ENCODE measurements at regions not wholly inside any gene's neighbourhood (a gene's known extent, or its start where the extent isn't known, plus 50 kb on each side); places are given as distances from the start of the nearest gene placed in this dataset.
"Not testable (repeated sequence)": the region's sequence is repeated elsewhere in the genome, so short reads cannot be mapped to it uniquely, and the experiment has no call there.

- ATAC-seq (no peak), DNase-seq (no peak)
These were observed 880.5 kb upstream of the GOT2 start for GRCh38 chr16:59614466-59615240.

DNA sequence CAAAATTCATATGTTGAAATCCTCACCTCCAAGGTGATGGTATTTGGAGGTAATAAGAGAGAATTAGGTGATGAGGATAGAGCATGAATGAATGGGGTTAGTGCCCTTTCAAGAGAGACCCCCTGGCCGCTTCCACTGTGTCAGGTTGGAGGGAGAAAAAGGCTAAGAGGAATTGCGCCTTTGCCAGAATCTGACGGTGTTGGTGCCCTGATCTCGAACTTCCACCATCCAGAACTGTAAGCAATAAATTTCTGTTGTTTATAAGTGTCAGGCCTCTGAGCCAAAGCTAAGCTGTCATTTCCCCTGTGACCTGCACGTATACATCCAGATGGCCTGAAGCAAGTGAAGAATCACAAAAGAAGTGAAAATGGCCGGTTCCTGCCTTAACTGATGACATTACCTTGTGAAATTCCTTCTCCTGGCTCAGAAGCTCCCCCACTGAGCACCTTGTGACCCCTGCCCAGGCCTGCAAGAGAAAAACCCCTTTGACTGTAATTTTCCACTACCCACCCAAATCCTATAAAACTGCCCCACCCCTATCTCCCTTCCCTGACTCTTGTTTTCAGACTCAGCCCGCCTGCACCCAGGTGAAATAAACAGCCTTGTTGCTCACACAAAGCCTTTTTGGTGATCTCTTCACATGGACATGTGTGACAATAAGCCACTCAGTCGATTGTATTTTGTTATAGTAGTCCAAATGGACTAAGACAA is 878.9 kb upstream of the GOT2 start:
- ATAC-seq, DNase-seq: not testable (repeated sequence)

DNA sequence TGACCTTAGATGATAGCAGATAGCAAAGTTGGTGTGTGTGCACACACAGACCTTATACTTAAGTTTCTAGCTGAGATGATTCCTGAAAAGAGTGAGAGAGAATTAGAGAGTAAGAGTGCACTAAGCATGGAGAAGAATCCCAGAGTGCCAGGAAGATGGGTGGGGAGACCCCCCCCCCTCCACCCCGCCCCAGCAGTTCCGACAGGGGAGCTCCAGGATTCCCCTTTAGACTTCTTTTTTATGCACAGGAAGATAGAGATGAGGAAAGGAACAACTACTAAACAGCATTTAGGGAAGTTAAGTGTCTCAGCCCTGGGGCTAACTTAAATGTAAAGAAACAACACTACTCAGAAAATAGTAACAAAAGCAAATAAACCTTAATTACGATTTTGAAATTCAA is 878.0 kb upstream of the GOT2 start:
- ATAC-seq (no peak), DNase-seq (no peak)

GRCh38 chr16:59611556-59611955 is 877.4 kb upstream of the GOT2 start:
- DNase-seq = no peak
- no peak for ATAC-seq

GRCh38 chr16:59605706-59606105 is 871.6 kb upstream of the GOT2 start:
- ATAC-seq (no peak), DNase-seq (no peak)

DNA sequence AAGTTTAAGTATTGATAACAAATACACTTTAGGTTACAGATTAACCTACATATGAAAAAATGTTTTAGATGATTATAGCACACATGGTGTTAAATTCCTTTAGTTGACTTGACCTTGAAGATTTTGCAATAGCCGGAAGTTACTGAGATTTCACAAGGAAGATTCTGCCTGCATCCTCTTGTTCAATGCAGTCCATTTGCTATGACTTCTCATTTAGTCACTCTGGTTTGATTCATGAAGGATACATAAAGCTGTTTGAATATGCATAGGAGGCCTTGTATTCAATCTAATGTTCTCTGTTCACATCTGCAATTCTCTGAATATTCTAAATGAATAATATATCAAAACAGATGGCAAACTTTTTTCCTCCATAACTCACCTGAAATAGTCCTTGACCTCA is 870.2 kb upstream of the GOT2 start:
- DNase-seq = no peak
- ATAC-seq = no peak

- ATAC-seq = no peak
- DNase-seq = no peak
These were observed 867.3 kb upstream of the GOT2 start for GRCh38 chr16:59601452-59601851.

DNA sequence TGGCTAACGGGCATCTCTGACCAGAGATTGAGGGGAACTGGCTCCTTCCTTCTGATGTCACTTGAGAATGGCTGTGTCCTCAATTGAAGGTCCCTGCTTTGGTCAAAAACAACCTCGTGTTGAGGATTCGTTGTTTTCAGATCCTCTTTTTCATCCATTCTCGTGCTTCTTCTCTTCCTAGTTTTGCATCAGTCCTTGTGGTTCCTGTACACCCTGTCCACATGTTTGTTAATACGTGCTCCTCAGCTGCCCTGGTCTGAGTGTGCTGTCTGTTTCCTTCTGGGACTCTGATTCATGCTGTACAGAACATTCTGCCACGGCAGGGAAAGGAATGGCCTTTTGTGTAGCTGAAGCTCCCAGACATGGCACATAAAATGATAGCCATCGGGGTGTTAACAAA is 863.2 kb upstream of the GOT2 start:
- no peak for DNase-seq
- no peak for ATAC-seq

DNA sequence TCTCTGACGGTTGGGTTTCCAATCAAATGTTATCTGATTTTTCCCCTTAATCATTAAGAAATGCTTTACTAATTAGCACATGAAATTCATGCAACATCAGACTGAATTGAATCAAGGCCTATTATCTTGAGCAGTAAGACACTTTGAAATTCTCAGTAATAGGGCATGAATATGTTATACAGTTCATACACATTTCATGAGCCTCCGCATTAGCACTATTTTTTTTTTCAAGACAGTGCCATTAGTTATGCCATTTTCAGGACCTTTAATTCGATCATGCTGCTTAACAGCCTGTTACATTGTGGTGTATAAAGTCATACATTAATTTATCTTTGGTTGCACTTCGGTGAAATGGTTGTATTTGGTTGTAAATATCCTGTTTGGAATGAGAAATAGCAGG is 862.6 kb upstream of the GOT2 start:
- DNase-seq = no peak
- no peak for ATAC-seq

GRCh38 chr16:59593194-59593661 is 859.1 kb upstream of the GOT2 start:
- no peak for DNase-seq
- no peak for ATAC-seq

DNA sequence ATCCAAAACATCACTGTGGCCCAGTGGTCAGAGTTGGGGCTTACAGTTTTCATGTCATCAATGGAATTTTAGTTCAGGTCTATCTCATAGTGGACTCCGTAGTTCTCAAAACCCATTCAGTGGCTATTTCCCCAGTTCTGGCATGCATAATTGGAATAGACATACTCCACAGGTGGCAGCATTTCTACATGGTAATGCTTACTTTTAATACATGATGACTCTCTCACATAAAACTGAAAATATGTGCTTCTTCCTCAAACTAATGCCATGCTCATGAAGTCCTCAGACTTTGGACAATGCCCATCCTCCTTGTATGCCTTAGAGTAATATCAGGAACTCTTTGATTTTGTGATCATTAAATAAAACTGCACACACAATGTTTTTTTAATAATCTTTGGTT is 857.4 kb upstream of the GOT2 start:
- DNase-seq = no peak
- no peak for ATAC-seq

DNA sequence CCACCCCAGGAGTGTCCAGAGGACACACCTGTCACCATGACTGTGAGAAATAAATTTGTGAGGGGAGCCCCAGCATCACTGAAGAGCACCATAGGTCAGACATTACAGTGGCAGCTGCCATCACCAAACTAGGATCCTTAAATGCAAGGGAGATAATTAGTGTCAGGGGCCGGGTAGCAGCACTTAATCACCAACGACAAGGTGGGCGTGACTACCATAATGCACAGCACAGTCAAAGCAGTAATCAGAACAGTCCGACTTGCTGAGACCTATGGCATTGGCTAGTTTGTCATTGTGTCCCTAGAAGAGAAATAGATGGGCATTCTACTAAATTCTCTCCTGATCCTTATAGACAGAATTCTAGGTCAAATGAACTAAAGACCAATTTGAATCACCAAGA is 856.7 kb upstream of the GOT2 start:
- no peak for ATAC-seq

GRCh38 chr16:59586331-59586730 is 852.2 kb upstream of the GOT2 start:
- ATAC-seq = no peak
- no peak for DNase-seq

More for the DNA sequence above, 856.7 kb upstream of the GOT2 start:
- no peak for DNase-seq

- DNase-seq = no peak
- no peak for ATAC-seq
These were observed 840.2 kb upstream of the GOT2 start for GRCh38 chr16:59574296-59574695.

DNA sequence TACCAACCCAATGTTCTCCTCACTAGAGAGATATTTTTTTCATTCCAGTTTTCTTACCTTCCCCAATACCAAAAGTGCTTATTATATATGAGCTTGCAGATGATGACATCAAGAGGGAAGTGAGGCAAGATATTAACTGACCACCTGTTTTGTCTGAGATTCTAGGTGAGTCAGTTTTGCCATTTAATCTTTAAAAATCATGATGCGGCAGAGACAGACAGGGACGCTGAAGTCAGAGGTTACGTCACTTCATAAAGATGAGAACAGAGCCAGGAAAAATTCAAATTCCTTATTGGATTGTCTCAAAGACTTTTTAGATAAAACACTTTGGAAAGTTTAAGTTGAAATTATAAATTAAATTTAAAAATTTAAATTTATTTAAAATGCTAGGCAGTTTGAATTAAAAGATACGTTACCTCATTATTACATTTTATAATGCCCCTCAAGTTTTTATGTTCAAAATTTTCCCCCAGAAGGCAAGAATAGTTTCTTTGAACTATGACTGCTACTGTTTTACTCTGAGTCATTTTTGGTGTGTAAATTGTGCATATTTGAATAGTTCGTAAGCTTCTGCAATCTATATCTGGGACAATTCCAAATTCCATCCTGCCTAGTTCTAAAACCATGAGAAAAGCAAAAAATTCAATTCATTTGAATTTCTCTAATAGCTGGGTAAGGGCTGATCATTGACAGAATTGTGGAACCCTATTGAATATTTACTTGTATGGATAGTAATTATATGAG is 839.6 kb upstream of the GOT2 start:
- ATAC-seq (no peak), DNase-seq (no peak)

DNA sequence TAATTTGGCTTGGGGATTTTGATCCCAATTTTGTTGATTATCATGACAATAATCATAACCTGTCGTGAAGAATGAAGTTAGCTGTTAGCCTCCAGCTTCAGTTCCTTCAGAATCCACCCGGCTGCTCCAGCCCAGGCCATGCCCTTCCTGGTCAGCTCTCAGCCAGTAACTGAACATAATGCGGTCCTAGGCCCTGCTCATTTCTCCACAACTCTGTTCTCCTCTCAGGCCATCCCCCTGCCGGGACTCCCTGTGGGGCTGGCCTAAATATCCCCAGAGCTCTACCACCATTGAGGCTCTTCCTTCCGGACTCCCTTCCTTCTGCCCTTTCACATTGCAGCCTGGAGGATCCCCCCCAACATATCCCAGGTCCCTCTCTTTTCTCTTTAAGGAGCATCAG is 833.4 kb upstream of the GOT2 start:
- ATAC-seq = no peak
- no peak for DNase-seq

GRCh38 chr16:59566446-59566845 is 832.3 kb upstream of the GOT2 start:
- no peak for DNase-seq
- ATAC-seq = no peak

DNA sequence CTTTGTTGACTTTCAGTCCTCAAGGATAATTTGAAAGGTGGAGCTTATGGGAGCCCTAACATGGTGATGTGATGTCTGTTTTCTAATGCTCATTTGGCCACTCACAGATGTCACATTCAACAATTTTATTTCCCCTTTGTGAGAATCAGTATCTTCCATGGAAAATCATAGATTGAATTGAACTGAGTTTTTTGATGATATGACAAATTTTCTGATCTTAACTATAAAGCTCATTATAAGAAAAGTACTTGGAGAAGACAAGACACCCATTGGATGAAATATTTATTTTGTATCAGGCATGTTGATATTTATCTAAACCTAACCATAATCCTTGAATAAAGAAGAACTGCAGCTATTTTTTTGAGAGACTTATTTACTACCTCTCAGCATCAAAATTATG is 824.6 kb upstream of the GOT2 start:
- no peak for DNase-seq
- ATAC-seq = no peak

DNA sequence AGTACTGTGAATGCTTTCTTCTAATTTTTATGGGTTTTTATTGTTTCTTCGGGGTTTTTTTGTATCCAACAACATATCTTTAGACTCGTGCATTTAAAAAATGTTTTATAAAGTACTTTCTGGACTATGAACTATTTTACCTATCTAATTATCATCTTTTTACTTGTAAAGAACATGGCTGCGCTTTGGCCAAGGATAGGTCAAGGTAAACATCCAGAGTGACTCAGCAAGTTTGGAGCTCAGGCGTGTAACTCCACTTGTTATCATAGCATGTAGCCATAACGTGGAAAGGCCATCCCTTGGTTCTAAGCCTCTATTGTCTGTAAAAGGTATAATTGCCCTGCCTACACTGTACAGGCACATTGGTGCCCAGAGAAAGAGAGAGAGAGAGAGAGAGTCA is 818.0 kb upstream of the GOT2 start:
- DNase-seq (no peak), ATAC-seq (no peak)

GRCh38 chr16:59545721-59546120 is 811.6 kb upstream of the GOT2 start:
- no peak for ATAC-seq
- no peak for DNase-seq

GRCh38 chr16:59543641-59544040 is 809.5 kb upstream of the GOT2 start:
- no peak for DNase-seq
- ATAC-seq = no peak

GRCh38 chr16:59540621-59541020 is 806.5 kb upstream of the GOT2 start:
- ATAC-seq = no peak

DNA sequence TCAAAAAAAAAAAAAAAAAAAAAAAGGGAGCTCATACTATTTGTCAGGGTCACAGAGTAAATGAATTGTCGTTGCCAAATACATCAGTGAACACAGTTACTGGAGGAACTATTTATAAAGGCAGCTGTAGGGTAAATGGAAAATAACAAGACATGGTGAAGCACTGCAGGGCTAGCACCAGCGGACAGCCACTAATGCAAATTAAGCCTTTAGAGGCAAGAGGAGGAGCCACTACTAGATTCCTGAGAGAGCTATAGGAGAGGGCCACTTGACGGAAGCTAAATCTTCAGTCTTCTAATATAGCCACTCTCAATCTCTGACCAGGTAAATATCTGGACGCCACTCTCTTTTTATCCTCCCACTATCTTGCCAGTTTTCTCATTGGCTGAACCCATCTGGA is 801.2 kb upstream of the GOT2 start:
- no peak for DNase-seq
- ATAC-seq = no peak

More at GRCh38 chr16:59540621-59541020, 806.5 kb upstream of the GOT2 start:
- DNase-seq = no peak
